ENCODE measurements at regions not wholly inside any gene's neighbourhood (a gene's known extent, or its start where the extent isn't known, plus 50 kb on each side); places are given as distances from the start of the nearest gene placed in this dataset.

DNA sequence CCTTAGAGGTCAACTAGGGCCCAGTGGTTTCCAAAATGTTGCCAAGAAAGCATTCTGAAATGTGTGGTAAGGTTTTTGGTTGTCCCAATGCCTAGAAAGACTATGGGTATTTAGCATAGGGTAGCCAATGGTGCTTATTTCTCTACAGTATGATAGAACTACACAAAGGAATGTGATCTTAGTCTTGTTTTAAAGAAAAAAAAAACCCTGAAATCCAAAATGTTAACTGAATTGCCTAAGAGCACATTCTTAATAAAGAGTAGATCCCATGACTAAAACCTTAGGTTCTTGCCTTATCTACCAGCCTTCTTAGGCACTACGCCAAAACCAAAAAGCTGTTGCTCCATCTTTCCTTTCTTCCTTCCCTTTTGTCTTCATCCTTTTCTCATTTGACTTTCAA, 428.2 kb downstream of the MRPL39 start:
- Mint-ChIP-seq H3K36me3 (ENCODE audit: insufficient read depth, unreplicated experiment) (no peaks in the 10 kb centered on the region), H3K27me3 (ENCODE audit: unreplicated experiment) (no peaks in the 10 kb centered on the region), H3K9me3 (ENCODE audit: low read depth, unreplicated experiment) (peaks cover 4% of the 10 kb centered on the region), H3K4me3 (ENCODE audit: low read depth, unreplicated experiment) (no peak overlapping the region), H3K27ac (ENCODE audit: unreplicated experiment) (no peak overlapping the region), H3K4me1 (ENCODE audit: low read depth, unreplicated experiment) (no peaks in the 10 kb centered on the region)
- no peak for TF ChIP-seq CTCF (IDR thresholded peaks at IDR 0.05; ENCODE audit: unreplicated experiment)
- CTCF ChIA-PET: no interaction called here
- intact Hi-C loops (cut with micrococcal nuclease; ENCODE audit: unreplicated experiment): no loop called here
- DNase-seq: no peak
- BruUV-seq (replicated peaks): no TSS peak

- BruUV-seq (replicated peaks): no TSS peak
- Mint-ChIP-seq H3K4me3 (ENCODE audit: low read depth, unreplicated experiment) (no peak overlapping the region), H3K4me1 (ENCODE audit: low read depth, unreplicated experiment) (no peaks in the 10 kb centered on the region), H3K27me3 (ENCODE audit: unreplicated experiment) (no peaks in the 10 kb centered on the region), H3K36me3 (ENCODE audit: insufficient read depth, unreplicated experiment) (no peaks in the 10 kb centered on the region), H3K9me3 (ENCODE audit: low read depth, unreplicated experiment) (peaks cover 9% of the 10 kb centered on the region), H3K27ac (ENCODE audit: unreplicated experiment) (no peak overlapping the region)
- no peak for TF ChIP-seq CTCF (IDR thresholded peaks at IDR 0.05; ENCODE audit: unreplicated experiment)
- no peak for DNase-seq
- CTCF ChIA-PET: no interaction called here
- intact Hi-C loops (cut with micrococcal nuclease; ENCODE audit: unreplicated experiment): no loop called here
Observed at GRCh38 chr21:25176637-25177412, 430.5 kb downstream of the MRPL39 start.

DNA sequence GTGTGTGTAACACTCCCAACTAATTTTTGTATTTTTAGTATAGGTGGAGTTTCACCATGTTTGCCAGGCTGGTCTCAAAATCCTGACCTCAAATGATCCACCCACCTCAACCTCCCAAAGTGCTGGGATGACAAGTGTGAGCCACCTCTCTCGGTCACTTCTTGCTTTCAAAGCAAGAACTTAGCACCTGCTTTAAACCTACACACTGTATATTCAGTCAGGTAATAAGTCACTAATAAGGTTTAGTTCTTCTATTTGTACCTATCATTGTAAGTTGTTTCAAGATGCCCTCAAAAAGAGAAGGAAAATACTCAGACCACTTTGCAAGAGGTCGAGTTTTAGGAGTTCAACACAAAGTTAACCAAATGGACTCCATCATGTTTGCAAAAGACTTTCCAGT, 431.3 kb downstream of the MRPL39 start:
- no peaks in the 10 kb centered on the region for H3K27me3 Mint-ChIP-seq (ENCODE audit: unreplicated experiment)
- no peak overlapping the region for H3K27ac Mint-ChIP-seq (ENCODE audit: unreplicated experiment)
- peaks cover 12% of the 10 kb centered on the region for H3K9me3 Mint-ChIP-seq (ENCODE audit: low read depth, unreplicated experiment)
- intact Hi-C loops (cut with micrococcal nuclease; ENCODE audit: unreplicated experiment): no loop called here
- no peaks in the 10 kb centered on the region for H3K4me1 Mint-ChIP-seq (ENCODE audit: low read depth, unreplicated experiment)
- H3K4me3 Mint-ChIP-seq (ENCODE audit: low read depth, unreplicated experiment): no peak overlapping the region
- no TSS peak for BruUV-seq (replicated peaks)
- CTCF ChIA-PET: no interaction called here
- TF ChIP-seq CTCF (IDR thresholded peaks at IDR 0.05; ENCODE audit: unreplicated experiment): no peak
- no peaks in the 10 kb centered on the region for H3K36me3 Mint-ChIP-seq (ENCODE audit: insufficient read depth, unreplicated experiment)
- no peak for DNase-seq

- H3K27me3 Mint-ChIP-seq (ENCODE audit: unreplicated experiment): no peaks in the 10 kb centered on the region
- H3K4me3 Mint-ChIP-seq (ENCODE audit: low read depth, unreplicated experiment): no peak overlapping the region
- H3K27ac Mint-ChIP-seq (ENCODE audit: unreplicated experiment): no peak overlapping the region
- H3K36me3 Mint-ChIP-seq (ENCODE audit: insufficient read depth, unreplicated experiment): no peaks in the 10 kb centered on the region
- BruUV-seq (replicated peaks): no TSS peak
- intact Hi-C loops (cut with micrococcal nuclease; ENCODE audit: unreplicated experiment): no loop called here
- no peak for DNase-seq
- peaks cover 12% of the 10 kb centered on the region for H3K9me3 Mint-ChIP-seq (ENCODE audit: low read depth, unreplicated experiment)
- no peaks in the 10 kb centered on the region for H3K4me1 Mint-ChIP-seq (ENCODE audit: low read depth, unreplicated experiment)
- TF ChIP-seq CTCF (IDR thresholded peaks at IDR 0.05; ENCODE audit: unreplicated experiment): no peak
- CTCF ChIA-PET: no interaction called here
Observed at GRCh38 chr21:25171438-25171837, 435.8 kb downstream of the MRPL39 start.

Data from Calu3 (cell line).